ENCODE measurements at regions not wholly inside any gene's neighbourhood (a gene's known extent, or its start where the extent isn't known, plus 50 kb on each side); places are given as distances from the start of the nearest gene placed in this dataset.

GRCh38 chr1:104825401-104825800 lies 1075.7 kb downstream of the AMY1C start:
- in situ Hi-C loops (cut with HindIII; ENCODE audit: extremely low pct_ligation_motif_present, low pct_unique_long_range_greater_than_20kb) = no loop called here
- no peak overlapping the region for H3K4me3 ChIP-seq (replicated peaks in 1 of 3; ENCODE audit: insufficient read depth in 1 of 3, low read depth in 2 of 3, low read length in 3 of 3)
- WGBS (ENCODE audit: low lambda C conversion rate) = 0% methylated on average over 1 of the region's 1 CpG

DNA sequence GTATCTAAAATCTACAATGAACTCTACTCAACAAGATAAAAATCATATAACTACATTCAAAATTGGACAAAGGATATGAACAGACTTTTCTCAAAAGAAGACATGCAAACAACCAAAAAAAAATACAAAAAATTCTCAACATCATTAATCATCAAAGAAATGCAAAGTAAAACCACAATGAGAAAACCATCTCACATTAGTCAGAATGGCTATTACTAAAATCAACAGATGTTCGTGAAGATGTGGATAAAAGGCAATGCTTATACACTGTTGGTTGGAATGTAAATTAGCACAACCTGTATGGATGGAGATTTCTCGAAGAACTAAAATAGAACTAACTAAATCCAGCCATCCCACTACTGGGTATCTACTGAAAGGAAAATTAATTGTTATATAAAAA lies 1080.8 kb downstream of the AMY1C start:
- Histone ChIP-seq H3K36me3 (replicated peaks in 1 of 2; ENCODE audit: control insufficient read depth in 1 of 2, insufficient read depth in 2 of 2, low read length in 2 of 2) (no peaks in the 10 kb centered on the region), H3K4me3 (replicated peaks in 1 of 3; ENCODE audit: insufficient read depth in 1 of 3, low read depth in 2 of 3, low read length in 3 of 3) (no peak overlapping the region), H3K79me2 (ENCODE audit: insufficient read depth, low read length) (no peaks in the 10 kb centered on the region), H3K9me3 (ENCODE audit: low read length) (peaks cover 26% of the 10 kb centered on the region), H3K4me1 (ENCODE audit: insufficient read depth, low read length) (no peaks in the 10 kb centered on the region), H2AFZ (ENCODE audit: low read length) (no peak overlapping the region), H4K20me1 (ENCODE audit: insufficient read depth, low read length) (no peaks in the 10 kb centered on the region), H3K4me2 (ENCODE audit: low read depth, low read length) (no peak overlapping the region), H3K27me3 (ENCODE audit: control insufficient read depth in 1 of 2, insufficient read depth in 2 of 2, low read length in 2 of 2) (no peaks in the 10 kb centered on the region; a peak in 1 of 5 replicates), H3K27ac (ENCODE audit: extremely low read length, insufficient read depth, low read length) (no peak overlapping the region), H3K9ac (ENCODE audit: insufficient read depth, low read depth, low read length) (no peak overlapping the region)
- ChIA-PET CTCF (ENCODE audit: low intra/inter-chr PET ratio, low total read pairs) (no interaction called here), POLR2A (no interaction called here)
- no TSS peak for BruUV-seq (replicated peaks)
- no peak for FAIRE-seq
- in situ Hi-C loops (cut with HindIII; ENCODE audit: extremely low pct_ligation_motif_present, low pct_unique_long_range_greater_than_20kb) (no loop called here), intact Hi-C loops (cut with micrococcal nuclease; ENCODE audit: unreplicated experiment) (no loop called here)
- TF ChIP-seq, protein P1, sequence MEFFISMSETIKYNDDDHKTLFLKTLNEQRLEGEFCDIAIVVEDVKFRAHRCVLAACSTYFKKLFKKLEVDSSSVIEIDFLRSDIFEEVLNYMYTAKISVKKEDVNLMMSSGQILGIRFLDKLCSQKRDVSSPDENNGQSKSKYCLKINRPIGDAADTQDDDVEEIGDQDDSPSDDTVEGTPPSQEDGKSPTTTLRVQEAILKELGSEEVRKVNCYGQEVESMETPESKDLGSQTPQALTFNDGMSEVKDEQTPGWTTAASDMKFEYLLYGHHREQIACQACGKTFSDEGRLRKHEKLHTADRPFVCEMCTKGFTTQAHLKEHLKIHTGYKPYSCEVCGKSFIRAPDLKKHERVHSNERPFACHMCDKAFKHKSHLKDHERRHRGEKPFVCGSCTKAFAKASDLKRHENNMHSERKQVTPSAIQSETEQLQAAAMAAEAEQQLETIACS (CRISPR knock-in tag; IDR thresholded peaks at IDR 0.05) = no peak
- TF ChIP-seq CREM (IDR thresholded peaks at IDR 0.05) (no peak), CREM (CRISPR knock-in tag; IDR thresholded peaks at IDR 0.05) (no peak), SUZ12 (IDR thresholded peaks at IDR 0.05; ENCODE audit: low read depth, low read length) (no peak), ZFP37 (CRISPR knock-in tag; IDR thresholded peaks at IDR 0.05; ENCODE audit: borderline replicate concordance) (no peak), ZBTB20 (CRISPR knock-in tag; IDR thresholded peaks at IDR 0.05; ENCODE audit: borderline replicate concordance, low read depth) (no peak), DZIP1 (CRISPR knock-in tag; IDR thresholded peaks at IDR 0.05) (no peak), KAT8 (CRISPR knock-in tag; IDR thresholded peaks at IDR 0.05) (no peak)
- TF ChIP-seq, protein P2, sequence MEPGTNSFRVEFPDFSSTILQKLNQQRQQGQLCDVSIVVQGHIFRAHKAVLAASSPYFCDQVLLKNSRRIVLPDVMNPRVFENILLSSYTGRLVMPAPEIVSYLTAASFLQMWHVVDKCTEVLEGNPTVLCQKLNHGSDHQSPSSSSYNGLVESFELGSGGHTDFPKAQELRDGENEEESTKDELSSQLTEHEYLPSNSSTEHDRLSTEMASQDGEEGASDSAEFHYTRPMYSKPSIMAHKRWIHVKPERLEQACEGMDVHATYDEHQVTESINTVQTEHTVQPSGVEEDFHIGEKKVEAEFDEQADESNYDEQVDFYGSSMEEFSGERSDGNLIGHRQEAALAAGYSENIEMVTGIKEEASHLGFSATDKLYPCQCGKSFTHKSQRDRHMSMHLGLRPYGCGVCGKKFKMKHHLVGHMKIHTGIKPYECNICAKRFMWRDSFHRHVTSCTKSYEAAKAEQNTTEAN (CRISPR knock-in tag; conservative IDR thresholded peaks at IDR 0.05) = no peak
- ATAC-seq = no peak
- WGBS (ENCODE audit: low lambda C conversion rate) = 11% methylated on average over 2 of the region's 2 CpGs
- no peak for DNase-seq (ENCODE audit: low spot score)

More at GRCh38 chr1:104825401-104825800, 1075.7 kb downstream of the AMY1C start:
- Histone ChIP-seq H2AFZ (ENCODE audit: low read length) (no peak overlapping the region), H4K20me1 (ENCODE audit: insufficient read depth, low read length) (no peaks in the 10 kb centered on the region), H3K9ac (ENCODE audit: insufficient read depth, low read depth, low read length) (no peak overlapping the region), H3K79me2 (ENCODE audit: insufficient read depth, low read length) (no peaks in the 10 kb centered on the region), H3K4me1 (ENCODE audit: insufficient read depth, low read length) (no peaks in the 10 kb centered on the region), H3K4me2 (ENCODE audit: low read depth, low read length) (no peak overlapping the region), H3K27ac (ENCODE audit: extremely low read length, insufficient read depth, low read length) (no peak overlapping the region), H3K9me3 (ENCODE audit: low read length) (peaks cover 13% of the 10 kb centered on the region; the same call in 1 of the 2 replicates), H3K36me3 (replicated peaks in 1 of 2; ENCODE audit: control insufficient read depth in 1 of 2, insufficient read depth in 2 of 2, low read length in 2 of 2) (no peaks in the 10 kb centered on the region), H3K27me3 (ENCODE audit: control insufficient read depth in 1 of 2, insufficient read depth in 2 of 2, low read length in 2 of 2) (no peaks in the 10 kb centered on the region; a peak in 1 of 5 replicates)
- ATAC-seq (no peak), DNase-seq (ENCODE audit: low spot score) (no peak), FAIRE-seq (no peak)
- ChIA-PET POLR2A (no interaction called here), CTCF (ENCODE audit: low intra/inter-chr PET ratio, low total read pairs) (no interaction called here)
- TF ChIP-seq ZNF891 (CRISPR knock-in tag; IDR thresholded peaks at IDR 0.05) (no peak), XBP1 (CRISPR knock-in tag; IDR thresholded peaks at IDR 0.05) (no peak), KDM2A (CRISPR knock-in tag; IDR thresholded peaks at IDR 0.05; ENCODE audit: borderline replicate concordance, low read depth) (no peak), SRSF9 (IDR thresholded peaks at IDR 0.05; ENCODE audit: borderline replicate concordance, insufficient read depth, low read depth, low read length, poor library complexity, severe bottlenecking) (no peak)
- no TSS peak for BruUV-seq (replicated peaks)
- intact Hi-C loops (cut with micrococcal nuclease; ENCODE audit: unreplicated experiment) = no loop called here
